Caco-2 (cell line): ENCODE measurements at regions not wholly inside any gene's neighbourhood (a gene's known extent, or its start where the extent isn't known, plus 50 kb on each side); places are given as distances from the start of the nearest gene placed in this dataset.
A peak's percentile ranks its signal among the peaks of the same experiment; 100 is the strongest.

ENCODE experiments used
- BruUV-seq: library from RNA; stranded (reverse); fragments of 400-500 nt; replicated peaks from 2 replicates; lab custom pipeline; 2021; lab: Mats Ljungman, UMichigan
- CTCF ChIA-PET: fragments of 300-600 bp; sonication (Branson Sonifier 250); formaldehyde crosslinking; loops from one replicate; lab custom pipeline; 2022; ENCODE audit warnings: antibody characterized with exemption; lab: Charles Lee
- POLR2A ChIA-PET: fragments of 300-600 bp; sonication (Branson Sonifier 250); formaldehyde crosslinking; loops from one replicate; lab custom pipeline; 2022; ENCODE audit warnings: antibody characterized with exemption; lab: Charles Lee
- DNase-seq, 2 experiments: peaks; one replicate each; pipeline versions ENCODE4 v3.0.0 to v3.0.0-alpha.2; 2020 to 2022
- H3K27me3 ChIP-seq: replicated peaks from 2 replicates; pipeline ENCODE4 v1.6.0; 2011; ENCODE audit warnings: low read length; ENCODE audit not compliant: control insufficient read depth, insufficient read depth
- H3K36me3 ChIP-seq: 2 replicates; pipeline ENCODE4 v1.5.1; 2011; ENCODE audit warnings: low read length; ENCODE audit not compliant: control insufficient read depth, insufficient read depth
- H3K4me1 ChIP-seq: fragments of 250-450 bp; sonication (Bioruptor Pico); 2 replicates; pipeline ENCODE4 v1.5.1; 2020; ENCODE audit warnings: mild to moderate bottlenecking
- H3K4me3 ChIP-seq: 2 replicates; pipeline ENCODE4 v1.5.1; 2011; ENCODE audit warnings: low read depth, mild to moderate bottlenecking, control low read depth, low read length
- H3K9me3 ChIP-seq: fragments of 250-450 bp; sonication (Bioruptor Pico); 2 replicates; pipeline ENCODE4 v1.5.1; 2020; ENCODE audit warnings: mild to moderate bottlenecking, moderate library complexity
- H3K27ac Mint-ChIP-seq: one replicate; pipeline ENCODE4 v1.8.0; 2022; ENCODE audit warnings: mixed read lengths; ENCODE audit not compliant: unreplicated experiment
- H3K27me3 Mint-ChIP-seq: one replicate; pipeline ENCODE4 v1.8.0; 2022; ENCODE audit warnings: mixed read lengths; ENCODE audit not compliant: insufficient read depth, unreplicated experiment
- H3K36me3 Mint-ChIP-seq: one replicate; pipeline ENCODE4 v1.8.0; 2022; ENCODE audit warnings: mild to moderate bottlenecking, mixed read lengths; ENCODE audit not compliant: insufficient read depth, unreplicated experiment
- H3K4me1 Mint-ChIP-seq: one replicate; pipeline ENCODE4 v1.8.0; 2022; ENCODE audit warnings: low read depth, mixed read lengths; ENCODE audit not compliant: unreplicated experiment
- H3K4me3 Mint-ChIP-seq: one replicate; pipeline ENCODE4 v1.8.0; 2022; ENCODE audit warnings: mild to moderate bottlenecking, moderate library complexity, mixed read lengths; ENCODE audit not compliant: unreplicated experiment
- H3K9me3 Mint-ChIP-seq: one replicate; pipeline ENCODE4 v1.8.0; 2022; ENCODE audit warnings: mixed read lengths; ENCODE audit not compliant: unreplicated experiment
- intact Hi-C: fragments of 100-400 bp; cut with micrococcal nuclease; formaldehyde crosslinking; loops from one replicate; pipeline ENCODE4 v1.10.0; 2022; ENCODE audit not compliant: unreplicated experiment
- TF ChIP-seq, protein P1 (sequence below), 2 experiments: fragments of 200-600 bp in 1 of 2; IDR thresholded peaks; 1 replicate in 1 of 2; 2 replicates in 1 of 2; pipeline versions ENCODE4 v1.5.1 to v1.8.0; 2011 to 2022; ENCODE audit warnings: antibody characterized with exemption in 1 of 2, control low read depth in 1 of 2, inconsistent platforms in 1 of 2, low read depth in 1 of 2, low read length in 1 of 2, mild to moderate bottlenecking in 1 of 2, moderate library complexity in 1 of 2; ENCODE audit not compliant: insufficient read depth in 1 of 2, severe bottlenecking in 1 of 2, unreplicated experiment in 1 of 2

- Mint-ChIP-seq H3K9me3 (peaks cover 10% of the 10 kb centered on the region), H3K27ac (no peak overlapping the region), H3K27me3 (no peaks in the 10 kb centered on the region), H3K4me3 (no peak overlapping the region), H3K4me1 (peaks cover 18% of the 10 kb centered on the region), H3K36me3 (peaks cover 6% of the 10 kb centered on the region)
- Histone ChIP-seq H3K9me3 (peaks cover 4% of the 10 kb centered on the region; the same call in 1 of the 2 replicates), H3K36me3 (no peaks in the 10 kb centered on the region), H3K4me1 (peaks cover 27% of the 10 kb centered on the region), H3K4me3 (no peak overlapping the region), H3K27me3 (no peaks in the 10 kb centered on the region)
- DNase-seq: no peak
- no TSS peak for BruUV-seq
- intact Hi-C loops: no loop called here
- TF ChIP-seq, protein P1, sequence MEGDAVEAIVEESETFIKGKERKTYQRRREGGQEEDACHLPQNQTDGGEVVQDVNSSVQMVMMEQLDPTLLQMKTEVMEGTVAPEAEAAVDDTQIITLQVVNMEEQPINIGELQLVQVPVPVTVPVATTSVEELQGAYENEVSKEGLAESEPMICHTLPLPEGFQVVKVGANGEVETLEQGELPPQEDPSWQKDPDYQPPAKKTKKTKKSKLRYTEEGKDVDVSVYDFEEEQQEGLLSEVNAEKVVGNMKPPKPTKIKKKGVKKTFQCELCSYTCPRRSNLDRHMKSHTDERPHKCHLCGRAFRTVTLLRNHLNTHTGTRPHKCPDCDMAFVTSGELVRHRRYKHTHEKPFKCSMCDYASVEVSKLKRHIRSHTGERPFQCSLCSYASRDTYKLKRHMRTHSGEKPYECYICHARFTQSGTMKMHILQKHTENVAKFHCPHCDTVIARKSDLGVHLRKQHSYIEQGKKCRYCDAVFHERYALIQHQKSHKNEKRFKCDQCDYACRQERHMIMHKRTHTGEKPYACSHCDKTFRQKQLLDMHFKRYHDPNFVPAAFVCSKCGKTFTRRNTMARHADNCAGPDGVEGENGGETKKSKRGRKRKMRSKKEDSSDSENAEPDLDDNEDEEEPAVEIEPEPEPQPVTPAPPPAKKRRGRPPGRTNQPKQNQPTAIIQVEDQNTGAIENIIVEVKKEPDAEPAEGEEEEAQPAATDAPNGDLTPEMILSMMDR (IDR thresholded peaks at IDR 0.05; ENCODE audit: insufficient read depth in 1 of 2, low read depth in 1 of 2, low read length in 1 of 2, severe bottlenecking in 1 of 2, unreplicated experiment in 1 of 2): no peak
- ChIA-PET CTCF (interaction anchor here (0.6 to 0.7 kb wide), 3 partner anchors 48 to 109 kb away, joined by 3 to 4 read pairs (median 3); no protein-coding TSS in a partner anchor), POLR2A (interaction anchor here (0.6 kb wide), 1 partner anchor 48 kb away, joined by 3 read pairs; no protein-coding TSS in a partner anchor)
These were observed 53.6 kb upstream of the IRX2 start for GRCh38 chr5:2805080-2805479.

DNA sequence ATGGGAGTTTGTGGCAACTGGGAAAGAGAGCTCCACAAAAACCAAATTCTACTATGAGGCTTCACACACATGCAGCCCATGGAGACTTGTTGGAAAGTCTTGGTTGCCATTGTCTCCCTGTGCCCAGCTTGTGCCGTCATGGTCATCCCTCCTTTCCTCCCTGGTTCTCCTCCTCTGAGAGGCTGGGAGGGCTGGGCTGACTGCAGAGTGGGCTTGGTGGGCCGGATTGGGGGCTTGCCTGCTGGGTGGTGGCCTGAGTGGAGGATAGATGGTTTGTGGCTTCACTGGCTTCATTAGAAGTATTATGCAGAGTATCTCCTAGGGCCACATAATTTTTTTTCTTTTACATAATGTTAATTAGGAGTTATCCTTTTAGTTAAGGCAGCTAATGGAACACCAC is 52.3 kb upstream of the IRX2 start:
- H3K9me3 Mint-ChIP-seq: peaks cover 10% of the 10 kb centered on the region
- H3K36me3 Mint-ChIP-seq: peaks cover 6% of the 10 kb centered on the region
- TF ChIP-seq, protein P1 (IDR thresholded peaks at IDR 0.05; ENCODE audit: insufficient read depth in 1 of 2, low read depth in 1 of 2, low read length in 1 of 2, severe bottlenecking in 1 of 2, unreplicated experiment in 1 of 2): no peak
- no peaks in the 10 kb centered on the region for H3K27me3 ChIP-seq
- no peak for DNase-seq
- intact Hi-C loops: loop anchor here (1.0 kb wide), 2 partner anchors 26 to 52 kb away; partner anchors contain the start of gene IRX2
- H3K4me1 ChIP-seq: peaks cover 27% of the 10 kb centered on the region
- H3K27me3 Mint-ChIP-seq: no peaks in the 10 kb centered on the region
- H3K36me3 ChIP-seq: no peaks in the 10 kb centered on the region
- H3K4me3 ChIP-seq: no peak overlapping the region
- no peak overlapping the region for H3K27ac Mint-ChIP-seq
- no peak overlapping the region for H3K4me3 Mint-ChIP-seq
- ChIA-PET CTCF (interaction anchor here (1.6 kb wide), 1 partner anchor 23 kb away, joined by 3 read pairs; no protein-coding TSS in a partner anchor), POLR2A (no interaction called here)
- peaks cover 4% of the 10 kb centered on the region; the same call in 1 of the 2 replicates for H3K9me3 ChIP-seq
- H3K4me1 Mint-ChIP-seq: peaks cover 18% of the 10 kb centered on the region
- BruUV-seq: no TSS peak

- POLR2A ChIA-PET: no interaction called here
- H3K36me3 Mint-ChIP-seq: peaks cover 6% of the 10 kb centered on the region
These were observed 51.4 kb upstream of the IRX2 start for GRCh38 chr5:2802693-2803365.

More at GRCh38 chr5:2802693-2803365, 51.4 kb upstream of the IRX2 start:
- Histone ChIP-seq H3K4me1 (peaks cover 27% of the 10 kb centered on the region), H3K4me3 (no peak overlapping the region), H3K9me3 (peaks cover 4% of the 10 kb centered on the region; the same call in 1 of the 2 replicates), H3K36me3 (no peaks in the 10 kb centered on the region), H3K27me3 (no peaks in the 10 kb centered on the region)
- TF ChIP-seq, protein P1 (IDR thresholded peaks at IDR 0.05; ENCODE audit: insufficient read depth in 1 of 2, low read depth in 1 of 2, low read length in 1 of 2, severe bottlenecking in 1 of 2, unreplicated experiment in 1 of 2): no peak
- Mint-ChIP-seq H3K4me1 (peaks cover 15% of the 10 kb centered on the region), H3K27ac (peak overlapping the region; percentile 24), H3K9me3 (peaks cover 3% of the 10 kb centered on the region), H3K4me3 (peak overlapping the region; percentile 39), H3K27me3 (no peaks in the 10 kb centered on the region)
- intact Hi-C loops: loop anchor here (1.0 kb wide), 4 partner anchors 23 to 52 kb away; partner anchors contain the start of gene IRX2
- DNase-seq: peak; percentile 51 to 62
- CTCF ChIA-PET: interaction anchor here (1.6 kb wide), 1 partner anchor 22 kb away, joined by 3 read pairs; no protein-coding TSS in a partner anchor
- BruUV-seq: no TSS peak
